OCI-LY7 (cell line): ENCODE measurements at regions not wholly inside any gene's neighbourhood (a gene's known extent, or its start where the extent isn't known, plus 50 kb on each side); places are given as distances from the start of the nearest gene placed in this dataset.

Experiments used
- BruUV-seq: library from RNA; stranded (reverse); fragments of 400-500 nt; replicated peaks from 2 replicates; lab custom pipeline; 2021; lab: Mats Ljungman, UMichigan
- CTCF ChIA-PET: fragments of 300-600 bp; sonication (Branson Sonifier 250); formaldehyde crosslinking; loops from one replicate; lab custom pipeline; 2022; ENCODE audit warnings: antibody characterized with exemption; ENCODE audit not compliant: unreplicated experiment; lab: Charles Lee
- POLR2A ChIA-PET: fragments of 300-600 bp; sonication (Branson Sonifier 250); formaldehyde crosslinking; loops from one replicate; lab custom pipeline; 2022; ENCODE audit warnings: antibody characterized with exemption; lab: Charles Lee
- DNase-seq: peaks from one replicate; pipeline ENCODE4 v3.0.0-alpha.2; 2015; ENCODE audit warnings: low spot score
- H2AFZ ChIP-seq: fragments of 200-600 bp; sonication (generic), shearing (Covaris generic); 2 replicates; pipeline ENCODE4 v1.6.1; 2014; ENCODE audit warnings: mild to moderate bottlenecking, antibody characterized with exemption, low read length, moderate library complexity
- H3K27ac ChIP-seq: fragments of 200-600 bp; sonication (generic); 2 replicates; pipeline ENCODE4 v1.5.1; 2014; ENCODE audit warnings: mixed run types, low read depth, mild to moderate bottlenecking, moderate library complexity, low read length, inconsistent platforms; ENCODE audit not compliant: poor library complexity, severe bottlenecking
- H3K36me3 ChIP-seq: fragments of 200-600 bp; sonication (generic); 2 replicates; pipeline ENCODE4 v1.6.1; 2014; ENCODE audit warnings: mild to moderate bottlenecking, antibody characterized with exemption, low read length, moderate library complexity, mixed read lengths; ENCODE audit not compliant: insufficient read depth
- H3K4me1 ChIP-seq: fragments of 200-600 bp; sonication (generic); 2 replicates; pipeline ENCODE4 v1.5.1; 2014; ENCODE audit warnings: mild to moderate bottlenecking, low read length; ENCODE audit not compliant: insufficient read depth, poor library complexity, severe bottlenecking
- H3K4me2 ChIP-seq: fragments of 200-600 bp; sonication (generic); 2 replicates; pipeline ENCODE4 v1.6.1; 2014; ENCODE audit warnings: mild to moderate bottlenecking, low read length
- H3K4me3 ChIP-seq: fragments of 200-600 bp; sonication (generic); 2 replicates; pipeline ENCODE4 v1.5.1; 2014; ENCODE audit warnings: mild to moderate bottlenecking, low read depth, low read length; ENCODE audit not compliant: poor library complexity, severe bottlenecking
- H3K79me2 ChIP-seq: fragments of 200-600 bp; sonication (generic); 2 replicates; pipeline ENCODE4 v1.6.1; 2016; ENCODE audit warnings: low read depth, mild to moderate bottlenecking, low read length, moderate library complexity, mixed read lengths; ENCODE audit not compliant: insufficient read depth
- H3K9me2 ChIP-seq: fragments of 200-600 bp; sonication (generic); 2 replicates; pipeline ENCODE4 v1.6.1; 2016; ENCODE audit warnings: mild to moderate bottlenecking, low read length, mixed read lengths; ENCODE audit not compliant: insufficient read depth
- H3K9me3 ChIP-seq: fragments of 200-600 bp; sonication (generic); 2 replicates; pipeline ENCODE4 v1.6.1; 2014; ENCODE audit warnings: mild to moderate bottlenecking, mixed run types, low read length, mixed read lengths
- H4K20me1 ChIP-seq: fragments of 200-600 bp; sonication (generic); 2 replicates; pipeline ENCODE4 v1.6.1; 2014; ENCODE audit warnings: mild to moderate bottlenecking, antibody characterized with exemption, low read length, moderate library complexity, mixed read lengths; ENCODE audit not compliant: insufficient read depth
- CTCF ChIP-seq: fragments of 200-600 bp; sonication (generic); conservative IDR thresholded peaks from 2 replicates; pipeline ENCODE4 v1.5.1; 2014; ENCODE audit warnings: mild to moderate bottlenecking, antibody characterized with exemption, low read length, moderate library complexity, mixed read lengths
- EZH2phosphoT487 ChIP-seq: fragments of 200-600 bp; sonication (generic); IDR thresholded peaks from 2 replicates; pipeline ENCODE4 v1.6.1; 2018; ENCODE audit warnings: low read depth, borderline replicate concordance, mild to moderate bottlenecking, mixed run types, antibody characterized with exemption, low read length, moderate library complexity, mixed read lengths
- intact Hi-C: fragments of 100-400 bp; cut with micrococcal nuclease; formaldehyde crosslinking; loops from one replicate; pipeline ENCODE4 v1.10.0; 2022; ENCODE audit not compliant: unreplicated experiment

GRCh38 chr17:33803199-33803685, 451.8 kb upstream of the CCL2 start:
- no peak for TF ChIP-seq CTCF
- TF ChIP-seq EZH2phosphoT487, result no peak
- ChIA-PET CTCF (no interaction called here), POLR2A (no interaction called here)
- no peaks in the 10 kb centered on the region for H3K36me3 ChIP-seq
- H3K4me3 ChIP-seq, result no peak overlapping the region
- no peaks in the 10 kb centered on the region for H3K9me3 ChIP-seq
- no peaks in the 10 kb centered on the region for H3K9me2 ChIP-seq
- no peak overlapping the region for H2AFZ ChIP-seq
- BruUV-seq, result no TSS peak
- intact Hi-C loops, result no loop called here
- no peaks in the 10 kb centered on the region for H3K4me1 ChIP-seq
- H4K20me1 ChIP-seq, result no peaks in the 10 kb centered on the region
- H3K4me2 ChIP-seq, result no peak overlapping the region
- no peaks in the 10 kb centered on the region for H3K79me2 ChIP-seq
- no peak overlapping the region for H3K27ac ChIP-seq
- DNase-seq, result no peak

- intact Hi-C loops, result no loop called here
- TF ChIP-seq EZH2phosphoT487, result no peak
- TF ChIP-seq CTCF, result no peak
- Histone ChIP-seq H4K20me1 (no peaks in the 10 kb centered on the region), H3K79me2 (no peaks in the 10 kb centered on the region), H2AFZ (no peak overlapping the region), H3K4me2 (no peak overlapping the region), H3K36me3 (no peaks in the 10 kb centered on the region), H3K4me3 (no peak overlapping the region), H3K9me3 (no peaks in the 10 kb centered on the region), H3K4me1 (no peaks in the 10 kb centered on the region), H3K27ac (no peak overlapping the region), H3K9me2 (no peaks in the 10 kb centered on the region)
- ChIA-PET CTCF (no interaction called here), POLR2A (no interaction called here)
- no peak for DNase-seq
- BruUV-seq, result no TSS peak
Measured at GRCh38 chr17:33803686-33804085, 451.4 kb upstream of the CCL2 start.

- intact Hi-C loops, result no loop called here
- no peaks in the 10 kb centered on the region for H3K9me3 ChIP-seq
- no peak for TF ChIP-seq CTCF
- no peak for TF ChIP-seq EZH2phosphoT487
- H3K79me2 ChIP-seq, result no peaks in the 10 kb centered on the region
- no peaks in the 10 kb centered on the region for H4K20me1 ChIP-seq
- no TSS peak for BruUV-seq
- no peak overlapping the region for H3K27ac ChIP-seq
- no peaks in the 10 kb centered on the region for H3K9me2 ChIP-seq
- CTCF ChIA-PET, result no interaction called here
- H2AFZ ChIP-seq, result no peak overlapping the region
- H3K36me3 ChIP-seq, result no peaks in the 10 kb centered on the region
- POLR2A ChIA-PET, result no interaction called here
- H3K4me1 ChIP-seq, result no peaks in the 10 kb centered on the region
- H3K4me3 ChIP-seq, result no peak overlapping the region
- no peak overlapping the region for H3K4me2 ChIP-seq
- DNase-seq, result no peak
Measured at GRCh38 chr17:33804401-33804800, 450.7 kb upstream of the CCL2 start.
